PC-3 (cell line): ENCODE measurements at regions not wholly inside any gene's neighbourhood (a gene's known extent, or its start where the extent isn't known, plus 50 kb on each side); places are given as distances from the start of the nearest gene placed in this dataset.

Source experiments
- CTCF ChIP-seq: fragments of 300-600 bp; sonication (generic); conservative IDR thresholded peaks from 2 replicates; pipeline ENCODE4 v1.5.1; 2017; ENCODE audit warnings: antibody characterized with exemption, low read depth, mild to moderate bottlenecking, low read length
- EZH2phosphoT487 ChIP-seq: fragments of 300-600 bp; sonication (generic); IDR thresholded peaks from 2 replicates; pipeline ENCODE4 v1.6.1; 2018; ENCODE audit warnings: mild to moderate bottlenecking, antibody characterized with exemption, low read length, borderline replicate concordance

- TF ChIP-seq EZH2phosphoT487 (no peak), CTCF (no peak)
These were observed 1942.4 kb upstream of the WWC1 start for GRCh38 chr5:166349046-166349445.
